HEK293 (cell line): ENCODE measurements at regions not wholly inside any gene's neighbourhood (a gene's known extent, or its start where the extent isn't known, plus 50 kb on each side); places are given as distances from the start of the nearest gene placed in this dataset.
A peak's percentile ranks its signal among the peaks of the same experiment; 100 is the strongest.
"Not testable (repeated sequence)": the region's sequence is repeated elsewhere in the genome, so short reads cannot be mapped to it uniquely, and the experiment has no call there.

ENCODE experiments used
- CTCF ChIA-PET: fragments of 350-600 bp; formaldehyde crosslinking; extraction: SDS; loops from one replicate; lab custom pipeline; 2021; ENCODE audit warnings: antibody characterized with exemption; lab: Yijun Ruan, JAX
- POLR2A ChIA-PET: fragments of 300-600 bp; formaldehyde crosslinking; extraction: SDS; loops from one replicate; lab custom pipeline; 2020; ENCODE audit warnings: antibody characterized with exemption, inconsistent platforms; lab: Yijun Ruan, JAX
- H3K27ac ChIP-seq: fragments of 200-500 bp; sonication (Bioruptor generic); 2 replicates; pipeline ENCODE4 v1.5.1; 2014; ENCODE audit warnings: low read depth, low read length, control low read depth, inconsistent platforms; ENCODE audit errors: extremely low read depth
- H3K36me3 ChIP-seq, 2 experiments: fragments of 200-500 bp in 1 of 2; sonication (Bioruptor generic) in 1 of 2; 1 replicate in 1 of 2; 2 replicates in 1 of 2; pipeline ENCODE4 v1.5.1; 2014 to 2017; ENCODE audit warnings: inconsistent platforms in 2 of 2, low read length in 2 of 2; ENCODE audit not compliant: control insufficient read depth in 2 of 2, insufficient read depth in 1 of 2
- H3K4me1 ChIP-seq: fragments of 200-500 bp; sonication (Bioruptor generic); 2 replicates; pipeline ENCODE4 v1.5.1; 2014; ENCODE audit warnings: mild to moderate bottlenecking, low read length, inconsistent platforms; ENCODE audit not compliant: control insufficient read depth, insufficient read depth
- H3K4me3 ChIP-seq: 2 replicates; pipeline ENCODE4 v1.5.1; 2011; ENCODE audit warnings: low read depth, mild to moderate bottlenecking, control low read depth, low read length, moderate library complexity
- H3K9me3 ChIP-seq: fragments of 200-500 bp; sonication (Bioruptor generic); 2 replicates; pipeline ENCODE4 v1.5.1; 2014; ENCODE audit warnings: low read depth, low read length, inconsistent platforms; ENCODE audit not compliant: control insufficient read depth, insufficient read depth
- GLIS2 ChIP-seq: fragments of 450-650 bp; formaldehyde crosslinking; IDR thresholded peaks from 2 replicates; pipeline ENCODE4 v1.5.1; 2016; ENCODE audit warnings: missing biosample characterization, missing genetic modification characterization
- KLF1 ChIP-seq: fragments of 450-650 bp; formaldehyde crosslinking; IDR thresholded peaks from 2 replicates; pipeline ENCODE4 v1.5.1; 2016; ENCODE audit warnings: missing biosample characterization, missing genetic modification characterization
- KLF7 ChIP-seq: fragments of 450-650 bp; formaldehyde crosslinking; IDR thresholded peaks from 2 replicates; pipeline ENCODE4 v1.5.1; 2016; ENCODE audit warnings: missing biosample characterization, missing genetic modification characterization, borderline replicate concordance
- OVOL3 ChIP-seq: fragments of 450-650 bp; formaldehyde crosslinking; IDR thresholded peaks from 2 replicates; pipeline ENCODE4 v1.5.1; 2016; ENCODE audit warnings: missing biosample characterization, missing genetic modification characterization
- SP2 ChIP-seq: fragments of 450-650 bp; formaldehyde crosslinking; IDR thresholded peaks from 2 replicates; pipeline ENCODE4 v1.5.1; 2016; ENCODE audit warnings: missing biosample characterization, missing genetic modification characterization
- ZNF302 ChIP-seq: fragments of 450-650 bp; formaldehyde crosslinking; IDR thresholded peaks from 2 replicates; pipeline ENCODE4 v1.5.1; 2016; ENCODE audit warnings: missing biosample characterization, missing genetic modification characterization, low read depth
- ZNF324 ChIP-seq: fragments of 450-650 bp; formaldehyde crosslinking; IDR thresholded peaks from 2 replicates; pipeline ENCODE4 v1.5.1; 2016; ENCODE audit warnings: missing biosample characterization, missing genetic modification characterization
- ZNF341 ChIP-seq: fragments of 450-650 bp; formaldehyde crosslinking; IDR thresholded peaks from 2 replicates; pipeline ENCODE4; 2016; ENCODE audit warnings: low read depth, missing biosample characterization, missing genetic modification characterization
- ZNF473 ChIP-seq: fragments of 450-650 bp; formaldehyde crosslinking; IDR thresholded peaks from 2 replicates; pipeline ENCODE4 v1.5.1; 2017; ENCODE audit warnings: missing biosample characterization, missing genetic modification characterization
- ZNF521 ChIP-seq: fragments of 450-650 bp; formaldehyde crosslinking; IDR thresholded peaks from 2 replicates; pipeline ENCODE4 v1.5.1; 2017; ENCODE audit warnings: missing biosample characterization, mild to moderate bottlenecking, missing genetic modification characterization
- ZNF529 ChIP-seq: fragments of 450-650 bp; formaldehyde crosslinking; IDR thresholded peaks from 2 replicates; pipeline ENCODE4 v1.5.1; 2017; ENCODE audit warnings: missing genetic modification characterization, missing biosample characterization; ENCODE audit not compliant: insufficient replicate concordance
- ZNF561 ChIP-seq: fragments of 450-650 bp; IDR thresholded peaks from 2 replicates; pipeline ENCODE4 v1.5.1; 2018; ENCODE audit warnings: missing biosample characterization, missing genetic modification characterization, borderline replicate concordance
- ZNF571 ChIP-seq: fragments of 450-650 bp; formaldehyde crosslinking; IDR thresholded peaks from 2 replicates; pipeline ENCODE4 v1.5.0; 2017; ENCODE audit warnings: missing biosample characterization, missing genetic modification characterization
- ZNF626 ChIP-seq: fragments of 450-650 bp; sonication (Bioruptor Pico); formaldehyde crosslinking; IDR thresholded peaks from 2 replicates; pipeline ENCODE4 v1.5.1; 2018; ENCODE audit warnings: missing biosample characterization, missing genetic modification characterization, inconsistent platforms
- TF ChIP-seq, protein P1 (sequence below): fragments of 450-650 bp; formaldehyde crosslinking; IDR thresholded peaks from 2 replicates; pipeline ENCODE4 v1.5.1; 2016; ENCODE audit warnings: missing biosample characterization, missing genetic modification characterization
- TF ChIP-seq, protein P2 (sequence below): fragments of 450-650 bp; formaldehyde crosslinking; IDR thresholded peaks from 2 replicates; pipeline ENCODE4 v1.5.1; 2016; ENCODE audit warnings: missing biosample characterization, missing genetic modification characterization
- TF ChIP-seq, protein P3 (sequence below): fragments of 450-650 bp; formaldehyde crosslinking; IDR thresholded peaks from 2 replicates; pipeline ENCODE4 v1.5.1; 2017; ENCODE audit warnings: missing biosample characterization, missing genetic modification characterization
- TF ChIP-seq, protein P4 (sequence below): fragments of 450-650 bp; formaldehyde crosslinking; IDR thresholded peaks from 2 replicates; pipeline ENCODE4 v1.5.1; 2017; ENCODE audit warnings: missing biosample characterization, mild to moderate bottlenecking, missing genetic modification characterization, moderate library complexity

DNA sequence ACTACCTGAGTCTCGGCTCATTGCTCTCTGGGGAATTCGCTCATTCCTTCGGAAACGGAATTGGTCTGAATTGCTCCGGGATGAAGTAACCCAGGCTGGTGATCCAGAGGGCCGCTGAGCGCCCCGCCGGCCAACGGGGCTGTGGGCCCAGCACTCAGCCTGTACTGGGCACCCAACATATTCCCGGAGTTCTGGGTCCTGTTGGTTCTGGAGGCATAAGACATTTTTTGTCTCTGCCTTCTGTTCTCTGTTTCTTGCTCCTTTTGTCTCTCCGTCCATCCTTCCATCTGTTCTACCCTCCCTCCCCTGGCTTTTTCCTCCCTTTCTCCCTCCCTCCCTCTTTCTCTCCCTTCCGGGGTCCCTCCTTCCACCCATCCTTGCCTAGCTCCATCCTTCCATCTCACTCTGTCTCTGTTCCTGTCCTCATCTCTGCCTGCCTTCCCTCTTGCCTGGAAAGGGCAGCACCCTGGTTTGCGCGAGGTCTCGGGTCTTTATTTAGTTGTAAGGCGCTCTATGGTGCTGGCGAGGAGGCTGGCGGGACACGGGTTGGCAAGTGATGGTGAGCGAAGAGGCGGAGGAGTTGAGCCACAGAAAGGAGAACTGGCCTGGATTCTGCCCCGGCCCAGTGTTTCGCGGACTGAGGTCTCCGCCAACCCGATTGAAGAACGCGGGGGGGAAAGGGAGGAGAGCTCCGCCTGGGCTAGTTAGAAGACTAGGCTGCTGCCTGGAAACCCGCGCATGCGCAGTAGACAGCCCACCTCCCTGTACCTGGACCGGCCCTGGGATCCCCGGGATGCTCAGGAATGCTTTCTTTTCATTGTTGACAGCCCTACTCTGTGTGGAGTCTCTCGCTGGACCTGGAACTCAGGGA, 1468.0 kb downstream of the FOXD4L5 start:
- Histone ChIP-seq H3K27ac (no peak overlapping the region), H3K9me3 (no peaks in the 10 kb centered on the region), H3K36me3 (no peaks in the 10 kb centered on the region), H3K4me3 (peak overlapping the region; percentile 27), H3K4me1 (no peaks in the 10 kb centered on the region)
- no peak for TF ChIP-seq ZNF324 (tag by site-specific recombination)
- no peak for TF ChIP-seq ZNF341 (tag by site-specific recombination)
- TF ChIP-seq ZNF521, result no peak
- no peak for TF ChIP-seq KLF1 (tag by site-specific recombination)
- TF ChIP-seq KLF7 (tag by site-specific recombination), result no peak
- TF ChIP-seq ZNF626 (tag by site-specific recombination), result no peak
- no peak for TF ChIP-seq ZNF302 (tag by site-specific recombination)
- no peak for TF ChIP-seq GLIS2 (tag by site-specific recombination)
- TF ChIP-seq ZNF571 (tag by site-specific recombination), result no peak
- no peak for TF ChIP-seq OVOL3
- TF ChIP-seq, protein P1, sequence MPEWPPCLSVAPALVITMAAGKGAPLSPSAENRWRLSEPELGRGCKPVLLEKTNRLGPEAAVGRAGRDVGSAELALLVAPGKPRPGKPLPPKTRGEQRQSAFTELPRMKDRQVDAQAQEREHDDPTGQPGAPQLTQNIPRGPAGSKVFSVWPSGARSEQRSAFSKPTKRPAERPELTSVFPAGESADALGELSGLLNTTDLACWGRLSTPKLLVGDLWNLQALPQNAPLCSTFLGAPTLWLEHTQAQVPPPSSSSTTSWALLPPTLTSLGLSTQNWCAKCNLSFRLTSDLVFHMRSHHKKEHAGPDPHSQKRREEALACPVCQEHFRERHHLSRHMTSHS (tag by site-specific recombination), result no peak
- TF ChIP-seq, protein P2, sequence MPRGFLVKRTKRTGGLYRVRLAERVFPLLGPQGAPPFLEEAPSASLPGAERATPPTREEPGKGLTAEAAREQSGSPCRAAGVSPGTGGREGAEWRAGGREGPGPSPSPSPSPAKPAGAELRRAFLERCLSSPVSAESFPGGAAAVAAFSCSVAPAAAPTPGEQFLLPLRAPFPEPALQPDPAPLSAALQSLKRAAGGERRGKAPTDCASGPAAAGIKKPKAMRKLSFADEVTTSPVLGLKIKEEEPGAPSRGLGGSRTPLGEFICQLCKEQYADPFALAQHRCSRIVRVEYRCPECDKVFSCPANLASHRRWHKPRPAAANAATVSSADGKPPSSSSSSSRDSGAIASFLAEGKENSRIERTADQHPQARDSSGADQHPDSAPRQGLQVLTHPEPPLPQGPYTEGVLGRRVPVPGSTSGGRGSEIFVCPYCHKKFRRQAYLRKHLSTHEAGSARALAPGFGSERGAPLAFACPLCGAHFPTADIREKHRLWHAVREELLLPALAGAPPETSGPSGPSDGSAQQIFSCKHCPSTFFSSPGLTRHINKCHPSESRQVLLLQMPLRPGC (tag by site-specific recombination), result no peak
- TF ChIP-seq ZNF473 (tag by site-specific recombination), result no peak
- TF ChIP-seq, protein P3, sequence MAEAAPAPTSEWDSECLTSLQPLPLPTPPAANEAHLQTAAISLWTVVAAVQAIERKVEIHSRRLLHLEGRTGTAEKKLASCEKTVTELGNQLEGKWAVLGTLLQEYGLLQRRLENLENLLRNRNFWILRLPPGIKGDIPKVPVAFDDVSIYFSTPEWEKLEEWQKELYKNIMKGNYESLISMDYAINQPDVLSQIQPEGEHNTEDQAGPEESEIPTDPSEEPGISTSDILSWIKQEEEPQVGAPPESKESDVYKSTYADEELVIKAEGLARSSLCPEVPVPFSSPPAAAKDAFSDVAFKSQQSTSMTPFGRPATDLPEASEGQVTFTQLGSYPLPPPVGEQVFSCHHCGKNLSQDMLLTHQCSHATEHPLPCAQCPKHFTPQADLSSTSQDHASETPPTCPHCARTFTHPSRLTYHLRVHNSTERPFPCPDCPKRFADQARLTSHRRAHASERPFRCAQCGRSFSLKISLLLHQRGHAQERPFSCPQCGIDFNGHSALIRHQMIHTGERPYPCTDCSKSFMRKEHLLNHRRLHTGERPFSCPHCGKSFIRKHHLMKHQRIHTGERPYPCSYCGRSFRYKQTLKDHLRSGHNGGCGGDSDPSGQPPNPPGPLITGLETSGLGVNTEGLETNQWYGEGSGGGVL (tag by site-specific recombination), result no peak
- no peak for TF ChIP-seq ZNF529 (tag by site-specific recombination)
- TF ChIP-seq, protein P4, sequence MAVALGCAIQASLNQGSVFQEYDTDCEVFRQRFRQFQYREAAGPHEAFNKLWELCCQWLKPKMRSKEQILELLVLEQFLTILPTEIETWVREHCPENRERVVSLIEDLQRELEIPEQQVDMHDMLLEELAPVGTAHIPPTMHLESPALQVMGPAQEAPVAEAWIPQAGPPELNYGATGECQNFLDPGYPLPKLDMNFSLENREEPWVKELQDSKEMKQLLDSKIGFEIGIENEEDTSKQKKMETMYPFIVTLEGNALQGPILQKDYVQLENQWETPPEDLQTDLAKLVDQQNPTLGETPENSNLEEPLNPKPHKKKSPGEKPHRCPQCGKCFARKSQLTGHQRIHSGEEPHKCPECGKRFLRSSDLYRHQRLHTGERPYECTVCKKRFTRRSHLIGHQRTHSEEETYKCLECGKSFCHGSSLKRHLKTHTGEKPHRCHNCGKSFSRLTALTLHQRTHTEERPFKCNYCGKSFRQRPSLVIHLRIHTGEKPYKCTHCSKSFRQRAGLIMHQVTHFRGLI (tag by site-specific recombination), result no peak
- TF ChIP-seq SP2, result no peak
- TF ChIP-seq ZNF561 (tag by site-specific recombination), result no peak
- ChIA-PET CTCF (interaction anchor here (0.7 to 0.8 kb wide), 2 partner anchors 1016 to 1018 kb away, joined by 3 to 4 read pairs; no protein-coding TSS in a partner anchor), POLR2A (interaction anchor here (1.4 to 1.7 kb wide), 3 partner anchors 1014 to 1018 kb away, joined by 8 to 11 read pairs (median 10); no protein-coding TSS in a partner anchor)

DNA sequence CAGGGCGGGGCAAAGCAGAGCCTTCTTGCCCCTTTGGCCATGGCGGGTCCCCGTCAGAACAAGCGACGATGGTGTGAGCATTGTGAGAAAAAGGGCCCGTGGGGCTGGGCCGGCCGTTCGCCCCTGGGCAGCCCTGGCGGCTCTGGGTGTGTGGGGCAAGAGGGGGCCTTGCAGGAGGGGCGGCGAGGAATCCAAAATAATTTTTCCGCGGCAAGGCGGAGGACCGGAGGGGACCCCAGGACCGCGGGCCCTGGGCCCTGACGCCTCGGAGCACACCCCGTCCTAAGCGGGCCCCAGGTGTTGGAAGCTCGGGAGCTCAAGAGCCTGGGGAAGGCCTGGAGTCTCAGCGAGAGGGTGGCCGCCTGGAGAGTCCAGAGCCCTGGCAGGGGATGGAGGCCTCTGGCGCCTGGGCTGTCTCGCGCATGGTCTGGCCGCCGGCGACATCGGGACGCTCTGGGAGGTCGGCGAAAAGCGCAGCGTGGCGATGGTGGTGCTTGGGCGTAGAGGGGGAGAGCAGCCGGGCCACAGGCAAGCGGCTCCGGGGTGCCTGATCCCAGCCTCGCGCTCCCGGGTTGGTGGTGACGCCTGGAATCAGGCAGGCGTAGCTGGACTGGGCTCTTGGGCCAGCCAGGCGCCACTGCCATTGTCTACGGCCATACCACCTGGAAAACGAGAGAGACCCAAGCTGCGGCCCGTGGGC, 1469.9 kb downstream of the FOXD4L5 start:
- H3K9me3 ChIP-seq, H3K36me3 ChIP-seq, CTCF ChIA-PET, H3K27ac ChIP-seq, POLR2A ChIA-PET, H3K4me3 ChIP-seq, H3K4me1 ChIP-seq: not testable (repeated sequence)

DNA sequence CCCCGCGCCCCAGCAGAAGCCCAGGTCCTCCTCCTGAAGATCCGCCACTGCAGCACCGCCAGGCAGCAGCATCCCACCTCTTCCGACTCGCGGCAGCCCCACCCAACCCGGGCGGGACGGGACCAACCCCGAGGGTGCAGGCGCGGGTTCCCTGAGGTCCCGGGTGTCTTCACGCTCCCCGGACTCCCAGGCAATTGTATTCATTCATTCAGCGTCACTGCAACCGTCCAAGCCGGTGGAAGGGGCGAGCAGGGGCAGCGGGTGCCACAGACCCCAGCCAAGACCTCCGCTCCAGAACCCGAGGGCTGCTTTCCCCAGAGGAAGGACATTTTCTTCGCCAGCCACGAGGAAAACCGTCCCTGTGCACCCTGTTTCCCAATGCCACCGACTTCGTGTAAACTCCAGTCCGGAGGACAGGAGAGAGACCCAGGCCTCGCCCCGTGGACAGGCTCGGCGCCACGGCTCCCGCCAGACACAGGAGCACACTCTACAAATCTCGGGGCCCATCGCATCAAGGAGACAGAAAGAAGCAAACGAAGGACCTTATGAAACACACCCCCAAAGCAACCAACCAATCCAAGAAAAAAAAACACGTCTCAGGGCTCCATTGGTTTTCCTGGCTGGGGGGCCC, 1471.5 kb downstream of the FOXD4L5 start:
- H3K27ac ChIP-seq, CTCF ChIA-PET, POLR2A ChIA-PET, H3K4me3 ChIP-seq, H3K36me3 ChIP-seq, H3K9me3 ChIP-seq, H3K4me1 ChIP-seq: not testable (repeated sequence)

DNA sequence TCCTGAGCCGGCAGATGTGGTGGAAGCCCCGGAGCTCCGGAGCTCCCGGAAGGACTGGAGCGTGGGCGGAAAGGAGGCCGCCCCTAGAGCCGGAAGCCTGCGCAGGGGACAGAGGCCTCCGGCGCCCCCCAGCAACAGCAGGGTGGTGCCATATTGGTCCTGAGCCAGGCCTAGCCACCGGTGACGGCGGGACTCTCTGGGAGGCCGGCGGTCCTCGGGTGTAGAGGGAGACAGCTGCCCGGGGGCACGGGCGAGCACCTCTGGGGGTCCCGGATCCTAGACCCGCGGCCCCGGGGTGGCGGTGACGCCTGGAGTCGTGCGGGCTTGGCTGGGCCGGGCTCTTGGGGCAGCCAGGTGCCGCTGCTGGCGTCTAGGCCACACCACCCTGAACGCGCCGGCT, 1472.2 kb downstream of the FOXD4L5 start:
- POLR2A ChIA-PET, H3K36me3 ChIP-seq, H3K27ac ChIP-seq, H3K4me1 ChIP-seq, CTCF ChIA-PET, H3K4me3 ChIP-seq, H3K9me3 ChIP-seq: not testable (repeated sequence)
